Central memory CD4-positive, alpha-beta T cell (primary cell): ENCODE measurements at regions not wholly inside any gene's neighbourhood (a gene's known extent, or its start where the extent isn't known, plus 50 kb on each side); places are given as distances from the start of the nearest gene placed in this dataset.
"Not testable (repeated sequence)": the region's sequence is repeated elsewhere in the genome, so short reads cannot be mapped to it uniquely, and the experiment has no call there.

Experiments
- DNase-seq: peaks from one replicate; pipeline ENCODE4 v3.0.0; 2022

GRCh38 chrX:46366381-46367207, 178.6 kb downstream of the ZNF674 start:
- no peak for DNase-seq

- DNase-seq: no peak
These were observed 190.7 kb downstream of the ZNF674 start for GRCh38 chrX:46354481-46354880.

GRCh38 chrX:46341767-46342322, 203.4 kb downstream of the ZNF674 start:
- no peak for DNase-seq

- no peak for DNase-seq
These were observed 204.5 kb downstream of the ZNF674 start for GRCh38 chrX:46340696-46341095.

- no peak for DNase-seq
These were observed 211.7 kb downstream of the ZNF674 start for GRCh38 chrX:46333550-46333949.

- no peak for DNase-seq
These were observed 214.2 kb downstream of the ZNF674 start for GRCh38 chrX:46330981-46331380.

- no peak for DNase-seq
These were observed 214.7 kb downstream of the ZNF674 start for GRCh38 chrX:46330513-46330912.

- no peak for DNase-seq
These were observed 217.1 kb downstream of the ZNF674 start for GRCh38 chrX:46328133-46328532.

GRCh38 chrX:46327566-46328115, 217.6 kb downstream of the ZNF674 start:
- no peak for DNase-seq

GRCh38 chrX:46326161-46326560, 219.1 kb downstream of the ZNF674 start:
- no peak for DNase-seq

GRCh38 chrX:46325312-46325877, 219.8 kb downstream of the ZNF674 start:
- DNase-seq: no peak

GRCh38 chrX:46324166-46324565, 221.1 kb downstream of the ZNF674 start:
- no peak for DNase-seq

- not testable (repeated sequence) for DNase-seq
These were observed 222.3 kb downstream of the ZNF674 start for GRCh38 chrX:46322929-46323328.

- no peak for DNase-seq
These were observed 223.5 kb downstream of the ZNF674 start for GRCh38 chrX:46321676-46322075.

GRCh38 chrX:46319750-46320149, 225.5 kb downstream of the ZNF674 start:
- no peak for DNase-seq

- DNase-seq: no peak
These were observed 226.7 kb downstream of the ZNF674 start for GRCh38 chrX:46318551-46318950.

GRCh38 chrX:46317163-46317562, 228.1 kb downstream of the ZNF674 start:
- no peak for DNase-seq

- DNase-seq: no peak
These were observed 233.6 kb downstream of the ZNF674 start for GRCh38 chrX:46311581-46312120.

GRCh38 chrX:46310815-46311497, 234.3 kb downstream of the ZNF674 start:
- no peak for DNase-seq

GRCh38 chrX:46308110-46308509, 237.1 kb downstream of the ZNF674 start:
- no peak for DNase-seq

- no peak for DNase-seq
These were observed 239.1 kb downstream of the ZNF674 start for GRCh38 chrX:46306103-46306502.

GRCh38 chrX:46305431-46305830, 239.8 kb downstream of the ZNF674 start:
- DNase-seq: no peak

- no peak for DNase-seq
These were observed 243.3 kb downstream of the ZNF674 start for GRCh38 chrX:46301903-46302302.
